Left ventricle myocardium inferior (tissue), 1 donor: ENCODE measurements at regions not wholly inside any gene's neighbourhood (a gene's known extent, or its start where the extent isn't known, plus 50 kb on each side); places are given as distances from the start of the nearest gene placed in this dataset.

Experiments used
- DNase-seq: peaks from one replicate; pipeline ENCODE4 v3.0.0-alpha.2; 2020
- H3K27ac ChIP-seq: fragments of 200-600 bp; replicated peaks from 2 replicates; pipeline ENCODE4 v1.8.0; 2021
- H3K27me3 ChIP-seq: fragments of 200-600 bp; 2 replicates; pipeline ENCODE4 v1.8.0; 2021; ENCODE audit warnings: low read depth
- H3K36me3 ChIP-seq: fragments of 200-600 bp; 2 replicates; pipeline ENCODE4 v1.8.0; 2021
- H3K4me1 ChIP-seq: fragments of 200-600 bp; 2 replicates; pipeline ENCODE4 v1.8.0; 2021
- H3K4me3 ChIP-seq: fragments of 200-600 bp; 2 replicates; pipeline ENCODE4 v1.8.0; 2021; ENCODE audit warnings: mild to moderate bottlenecking, moderate library complexity
- H3K9me3 ChIP-seq: fragments of 200-600 bp; replicated peaks from 2 replicates; pipeline ENCODE4 v1.8.0; 2021
- CTCF ChIP-seq: fragments of 200-600 bp; IDR thresholded peaks from 2 replicates; pipeline ENCODE4 v1.8.0; 2021; ENCODE audit warnings: antibody characterized with exemption, mild to moderate bottlenecking, borderline replicate concordance
- intact Hi-C: fragments of 100-400 bp; cut with micrococcal nuclease; formaldehyde crosslinking; loops from one replicate; pipeline ENCODE4 v1.11.0; 2022
- donor health status: DM: no; HTN: yes; CAD: no; lungs with severe emphysema.

- Histone ChIP-seq H3K27ac (no peak overlapping the region), H3K4me1 (no peaks in the 10 kb centered on the region), H3K27me3 (no peaks in the 10 kb centered on the region), H3K36me3 (no peaks in the 10 kb centered on the region), H3K4me3 (no peak overlapping the region), H3K9me3 (no peaks in the 10 kb centered on the region)
- no peak for DNase-seq
- TF ChIP-seq CTCF: no peak
- intact Hi-C loops: no loop called here
These were observed 55.1 kb downstream of the KIF4B start for GRCh38 chr5:155068616-155069100.

- H3K4me3 ChIP-seq: no peak overlapping the region
- H3K4me1 ChIP-seq: no peaks in the 10 kb centered on the region
- H3K27me3 ChIP-seq: no peaks in the 10 kb centered on the region
- intact Hi-C loops: no loop called here
- no peaks in the 10 kb centered on the region for H3K9me3 ChIP-seq
- DNase-seq: no peak
- no peaks in the 10 kb centered on the region for H3K36me3 ChIP-seq
- TF ChIP-seq CTCF: no peak
- H3K27ac ChIP-seq: no peak overlapping the region
These were observed 56.4 kb downstream of the KIF4B start for GRCh38 chr5:155069961-155070360.

- no peaks in the 10 kb centered on the region for H3K9me3 ChIP-seq
- no peak overlapping the region for H3K4me3 ChIP-seq
- H3K27ac ChIP-seq: no peak overlapping the region
- no peak for DNase-seq
- intact Hi-C loops: no loop called here
- H3K4me1 ChIP-seq: no peaks in the 10 kb centered on the region
- no peaks in the 10 kb centered on the region for H3K27me3 ChIP-seq
- no peaks in the 10 kb centered on the region for H3K36me3 ChIP-seq
- no peak for TF ChIP-seq CTCF
These were observed 57.2 kb downstream of the KIF4B start for GRCh38 chr5:155070781-155071180.

GRCh38 chr5:155076379-155076778, 62.8 kb downstream of the KIF4B start:
- no peak for TF ChIP-seq CTCF
- DNase-seq: no peak
- no peak overlapping the region for H3K27ac ChIP-seq

GRCh38 chr5:155079698-155080097, 66.1 kb downstream of the KIF4B start:
- H3K4me1 ChIP-seq: peaks cover 9% of the 10 kb centered on the region
- no peaks in the 10 kb centered on the region for H3K36me3 ChIP-seq
- no peaks in the 10 kb centered on the region for H3K9me3 ChIP-seq
- H3K27ac ChIP-seq: no peak overlapping the region
- intact Hi-C loops: no loop called here
- no peak for DNase-seq
- H3K27me3 ChIP-seq: no peaks in the 10 kb centered on the region
- no peak overlapping the region for H3K4me3 ChIP-seq
- no peak for TF ChIP-seq CTCF

More at GRCh38 chr5:155076379-155076778, 62.8 kb downstream of the KIF4B start:
- peaks cover 9% of the 10 kb centered on the region for H3K4me1 ChIP-seq
- no peaks in the 10 kb centered on the region for H3K9me3 ChIP-seq
- intact Hi-C loops: no loop called here
- H3K27me3 ChIP-seq: no peaks in the 10 kb centered on the region
- no peak overlapping the region for H3K4me3 ChIP-seq
- no peaks in the 10 kb centered on the region for H3K36me3 ChIP-seq

GRCh38 chr5:155080721-155081120, 67.2 kb downstream of the KIF4B start:
- no peak for DNase-seq
- peaks cover 9% of the 10 kb centered on the region for H3K4me1 ChIP-seq
- no peak for TF ChIP-seq CTCF
- no peak overlapping the region for H3K4me3 ChIP-seq
- no peaks in the 10 kb centered on the region for H3K36me3 ChIP-seq
- intact Hi-C loops: no loop called here
- no peak overlapping the region for H3K27ac ChIP-seq
- no peaks in the 10 kb centered on the region for H3K27me3 ChIP-seq
- H3K9me3 ChIP-seq: no peaks in the 10 kb centered on the region
